Glomerular visceral epithelial cell (primary cell): ENCODE measurements at regions not wholly inside any gene's neighbourhood (a gene's known extent, or its start where the extent isn't known, plus 50 kb on each side); places are given as distances from the start of the nearest gene placed in this dataset.
"Not testable (repeated sequence)": the region's sequence is repeated elsewhere in the genome, so short reads cannot be mapped to it uniquely, and the experiment has no call there.

ENCODE experiments used
- DNase-seq: peaks from one replicate; pipeline ENCODE4 v3.0.0-alpha.2; 2016; ENCODE audit errors: extremely low spot score

DNA sequence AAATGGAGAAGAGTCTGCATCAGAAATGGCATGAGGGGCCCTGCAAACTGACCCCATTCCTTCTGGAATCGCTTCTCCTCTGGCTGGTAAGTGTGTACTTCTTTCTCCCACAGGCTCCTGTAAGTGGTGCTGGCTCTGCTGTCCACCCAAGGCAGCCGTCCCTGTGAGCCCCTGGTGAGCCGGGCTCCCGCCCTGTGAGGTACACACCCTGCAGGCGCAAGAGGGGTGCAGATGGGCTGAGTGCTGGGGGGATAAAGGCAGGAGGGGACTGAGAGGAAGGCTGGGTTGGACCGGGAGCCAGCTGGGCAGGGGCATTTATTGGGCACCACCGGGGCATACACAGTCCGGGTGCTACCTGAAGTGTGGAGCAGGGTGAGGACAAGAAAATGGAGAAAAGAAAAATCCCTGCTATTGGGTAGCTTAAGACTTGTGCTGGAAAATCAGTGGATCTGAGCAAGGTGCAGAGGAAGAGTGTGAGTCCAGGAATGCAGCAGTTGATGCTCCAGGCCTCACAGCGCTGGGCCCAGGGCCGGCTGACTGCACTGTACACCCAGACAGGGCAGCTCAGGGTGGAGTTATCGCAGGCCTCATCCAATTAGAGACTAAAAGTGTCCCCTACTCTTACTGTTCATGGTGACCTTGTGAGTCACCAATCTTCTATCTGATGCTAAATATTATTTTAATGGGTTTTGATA is 455.1 kb upstream of the B3GAT1 start:
- no peak for DNase-seq

GRCh38 chr11:134866215-134866614 is 454.2 kb upstream of the B3GAT1 start:
- no peak for DNase-seq

GRCh38 chr11:134864968-134865305 is 452.9 kb upstream of the B3GAT1 start:
- no peak for DNase-seq

- DNase-seq = no peak
Observed at GRCh38 chr11:134864233-134864967, 452.4 kb upstream of the B3GAT1 start.

GRCh38 chr11:134863294-134863693 is 451.3 kb upstream of the B3GAT1 start:
- no peak for DNase-seq

GRCh38 chr11:134862587-134863195 is 450.6 kb upstream of the B3GAT1 start:
- DNase-seq = no peak

- no peak for DNase-seq
Observed at GRCh38 chr11:134862105-134862502, 450.1 kb upstream of the B3GAT1 start.

DNA sequence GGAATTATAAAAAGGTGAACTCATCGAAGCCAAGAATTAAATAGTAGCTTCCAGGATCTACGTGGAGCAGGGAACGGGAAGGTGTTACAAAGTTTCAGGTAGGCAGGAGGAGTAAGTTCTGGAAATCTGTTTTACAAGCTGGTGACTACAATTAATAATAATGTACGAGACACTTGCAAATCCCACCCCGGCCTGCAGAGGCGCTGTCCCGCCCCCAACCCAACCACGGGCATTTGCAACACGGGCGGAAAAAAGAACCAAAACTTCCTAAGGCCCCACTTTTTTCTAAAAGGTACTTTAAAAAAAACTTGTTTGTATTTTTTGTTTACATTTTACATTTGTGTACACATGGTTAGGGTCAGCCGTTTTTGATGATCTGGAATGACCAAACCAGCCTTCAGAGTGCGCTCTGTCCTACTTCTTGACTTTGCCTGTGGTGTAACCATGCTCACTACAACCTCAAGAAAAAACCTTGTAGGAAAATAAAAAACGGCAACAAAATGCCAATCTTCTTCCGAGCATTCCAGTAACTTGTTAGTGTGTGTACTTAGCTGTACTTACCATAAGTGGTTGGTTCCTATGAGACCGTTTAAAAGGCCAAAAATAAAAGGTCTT is 449.6 kb upstream of the B3GAT1 start:
- no peak for DNase-seq

DNA sequence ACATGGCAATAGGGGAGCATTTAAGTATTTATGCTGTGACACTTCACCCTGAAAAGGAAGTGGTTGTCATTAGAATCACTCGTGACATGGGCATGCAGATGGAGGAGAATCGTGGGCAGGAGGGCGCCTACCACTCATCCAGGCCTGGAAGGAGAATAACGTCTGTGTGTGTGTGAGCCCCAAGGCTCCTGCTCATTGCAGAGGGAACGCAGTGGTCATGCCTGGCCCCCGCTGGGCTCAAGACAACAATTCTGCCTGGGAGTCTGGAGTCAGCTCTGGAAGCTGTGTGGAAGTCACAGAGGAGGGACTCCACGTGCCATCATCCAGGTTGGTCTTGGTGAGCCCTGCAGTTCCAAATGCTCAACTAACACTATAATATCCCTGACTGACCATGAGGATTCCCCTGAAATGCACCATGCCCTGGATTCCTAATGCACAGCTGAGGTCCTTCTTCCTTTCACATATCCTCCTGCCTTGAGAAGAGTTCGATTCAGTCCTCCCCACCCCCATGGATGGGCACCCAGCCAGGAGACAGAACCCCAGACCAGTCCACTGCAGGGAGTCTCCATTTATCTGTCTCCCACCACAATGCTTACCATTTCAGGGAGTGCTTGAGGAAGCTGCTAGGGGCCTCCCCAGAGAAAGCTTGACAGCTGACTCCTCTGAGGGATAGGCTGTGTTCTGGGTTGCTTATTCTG is 446.9 kb upstream of the B3GAT1 start:
- DNase-seq = no peak

DNA sequence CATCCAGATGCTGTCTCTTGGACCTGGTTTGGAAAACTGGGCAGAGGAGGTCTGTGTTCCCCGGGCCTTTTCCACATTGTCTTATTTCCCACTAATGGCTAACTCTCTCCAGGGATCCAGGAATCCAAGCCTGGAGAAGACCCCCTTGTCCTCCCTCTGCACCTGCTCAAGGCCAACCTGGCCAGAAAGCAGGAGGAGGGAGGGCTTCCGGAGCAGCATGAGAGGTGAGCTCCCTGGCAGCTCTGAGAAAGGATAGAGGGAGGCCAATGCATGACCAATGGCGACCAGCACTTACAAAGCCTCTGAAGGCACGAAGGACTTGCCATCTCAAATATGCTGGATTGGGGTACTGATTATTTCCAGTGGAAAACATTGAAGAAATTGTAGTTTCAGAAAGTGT is 445.0 kb upstream of the B3GAT1 start:
- no peak for DNase-seq

DNA sequence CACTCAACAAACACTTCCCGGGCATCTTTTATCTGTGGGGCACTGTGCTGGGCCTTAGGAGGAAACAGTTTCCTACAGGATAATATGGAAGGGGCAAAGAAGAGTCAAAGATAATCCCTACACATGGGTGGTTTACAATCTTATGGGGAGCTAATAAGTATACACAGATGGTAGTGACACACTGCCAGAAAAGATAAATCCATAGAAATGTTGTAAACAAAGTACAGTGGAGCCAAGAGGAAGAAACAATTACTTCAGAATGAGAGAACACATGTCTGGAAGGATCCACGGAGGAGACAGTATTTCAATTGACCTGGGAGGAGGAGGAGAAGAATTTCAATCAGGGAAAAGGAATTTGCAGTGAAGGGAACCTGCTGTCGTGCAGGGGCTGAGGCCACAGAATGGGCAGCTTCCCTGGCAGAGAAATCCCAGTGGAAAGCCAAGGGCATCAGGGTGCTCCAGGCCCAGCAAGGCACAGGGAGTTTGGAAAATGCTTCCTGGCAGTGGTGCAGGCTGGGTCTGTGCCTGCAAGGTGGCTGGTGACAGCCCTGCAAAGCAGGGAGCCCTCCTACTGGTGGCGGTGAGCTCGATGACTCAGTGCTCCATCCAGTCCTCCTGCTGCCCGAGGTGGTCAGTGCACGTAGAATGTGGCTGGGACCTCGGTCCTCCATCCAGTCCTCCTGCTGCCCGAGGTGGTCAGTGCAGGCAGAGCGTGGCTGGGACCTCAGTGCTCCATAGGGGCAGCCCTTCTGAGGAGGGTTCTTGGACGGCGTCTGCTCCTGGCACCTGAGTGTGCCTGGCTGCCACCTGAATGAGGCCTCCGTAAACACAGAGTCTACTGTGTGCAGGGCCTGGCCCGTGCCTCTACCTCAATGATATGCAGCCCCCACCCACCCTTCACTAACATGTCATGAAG is 444.3 kb upstream of the B3GAT1 start:
- no peak for DNase-seq

DNA sequence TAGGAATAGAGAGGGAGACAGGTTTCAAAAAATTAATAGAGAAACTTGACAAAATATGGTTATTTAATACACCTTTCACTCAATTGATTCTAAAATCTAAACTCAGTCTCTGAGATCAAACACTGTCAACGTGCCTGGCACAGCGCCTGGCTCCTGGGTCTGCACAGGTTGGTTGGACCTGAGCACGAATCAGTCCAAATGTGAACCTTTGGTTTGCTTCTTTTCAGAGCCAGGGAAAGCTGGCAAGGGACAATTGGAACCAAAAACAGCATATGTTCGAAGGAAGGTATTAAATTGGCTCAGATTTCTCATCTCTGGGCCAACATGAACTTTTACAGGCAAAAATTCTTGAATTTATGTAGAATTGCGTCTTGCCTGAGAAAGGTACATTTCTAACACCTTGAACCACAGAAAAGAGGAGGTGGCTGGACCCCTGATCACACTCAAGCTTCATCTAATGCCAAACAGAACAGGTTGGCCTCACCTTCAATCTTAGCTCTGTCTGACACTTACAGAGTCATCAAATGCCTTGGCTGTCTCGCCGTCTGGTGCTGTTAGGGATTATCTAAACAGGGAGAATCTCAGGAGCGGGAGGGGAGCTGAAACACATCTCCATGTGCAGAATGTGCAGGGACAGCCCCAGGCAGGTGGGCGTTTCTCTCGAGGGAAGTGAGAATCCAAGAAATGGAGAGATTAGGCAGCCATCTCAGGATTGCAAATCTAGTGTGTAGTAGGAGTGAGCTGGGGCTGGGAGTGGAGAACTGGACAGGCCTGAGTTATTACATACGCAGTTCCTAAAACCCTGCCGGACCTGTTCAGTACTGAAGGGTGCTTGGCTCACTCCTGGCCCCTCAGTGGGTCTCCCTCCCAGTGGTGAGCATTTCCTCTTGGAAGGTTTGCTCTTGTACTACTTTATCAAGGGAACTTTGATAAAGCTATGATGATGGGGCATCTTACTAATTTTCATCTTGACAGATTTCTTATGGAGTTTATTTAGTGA is 442.2 kb upstream of the B3GAT1 start:
- DNase-seq = no peak

DNA sequence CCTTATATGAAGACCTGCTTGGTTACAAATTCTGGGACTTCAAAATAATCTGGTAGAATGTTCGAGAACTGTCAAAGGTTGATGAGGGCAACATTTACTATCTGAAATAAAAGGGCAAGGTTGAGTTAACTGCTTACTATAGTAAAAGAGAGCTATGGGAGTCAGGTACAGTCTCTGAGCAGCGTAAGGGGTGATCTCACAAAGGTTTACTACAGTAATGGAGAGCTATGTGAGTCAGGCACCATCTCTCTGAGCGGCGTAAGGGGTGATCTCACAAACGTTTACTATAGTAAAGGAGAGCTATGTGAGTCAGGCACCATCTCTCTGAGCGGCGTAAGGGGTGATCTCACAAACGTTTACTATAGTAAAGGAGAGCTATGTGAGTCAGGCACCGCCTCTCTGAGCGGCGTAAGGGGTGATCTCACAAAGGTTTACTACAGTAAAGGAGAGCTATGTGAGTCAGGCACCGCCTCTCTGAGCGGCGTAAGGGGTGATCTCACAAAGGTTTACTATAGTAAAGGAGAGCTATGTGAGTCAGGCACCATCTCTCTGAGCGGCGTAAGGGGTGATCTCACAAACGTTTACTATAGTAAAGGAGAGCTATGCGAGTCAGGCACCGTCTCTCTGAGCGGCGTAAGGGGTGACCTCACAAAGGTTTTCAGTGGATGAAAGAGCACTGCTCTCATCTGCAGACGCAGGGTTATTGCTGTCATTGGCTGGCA is 439.6 kb upstream of the B3GAT1 start:
- not testable (repeated sequence) for DNase-seq

GRCh38 chr11:134850566-134850965 is 438.5 kb upstream of the B3GAT1 start:
- DNase-seq = no peak

DNA sequence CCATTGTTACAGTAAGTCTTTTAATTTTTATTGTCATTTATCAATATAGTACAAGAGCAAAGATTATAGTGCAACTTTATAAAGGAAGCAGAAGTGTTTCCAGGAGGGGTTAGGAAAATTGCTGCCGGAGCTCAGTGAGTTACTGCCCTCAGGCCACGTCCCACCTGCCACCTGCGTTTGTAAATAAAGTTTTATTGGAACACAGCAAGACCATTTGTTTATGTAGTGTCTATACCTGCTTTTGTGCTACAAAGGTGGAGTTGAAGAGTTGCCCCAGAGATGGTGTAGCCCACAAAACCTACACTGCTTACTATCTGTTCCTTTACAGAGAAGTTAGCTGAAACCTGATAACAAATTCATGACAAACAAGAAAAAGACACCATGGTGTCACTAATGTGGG is 437.8 kb upstream of the B3GAT1 start:
- no peak for DNase-seq

- DNase-seq = no peak
Observed at GRCh38 chr11:134847083-134847715, 435.2 kb upstream of the B3GAT1 start.

GRCh38 chr11:134846328-134847082 is 434.5 kb upstream of the B3GAT1 start:
- DNase-seq = no peak
